ENCODE measurements at regions not wholly inside any gene's neighbourhood (a gene's known extent, or its start where the extent isn't known, plus 50 kb on each side); places are given as distances from the start of the nearest gene placed in this dataset.

DNA sequence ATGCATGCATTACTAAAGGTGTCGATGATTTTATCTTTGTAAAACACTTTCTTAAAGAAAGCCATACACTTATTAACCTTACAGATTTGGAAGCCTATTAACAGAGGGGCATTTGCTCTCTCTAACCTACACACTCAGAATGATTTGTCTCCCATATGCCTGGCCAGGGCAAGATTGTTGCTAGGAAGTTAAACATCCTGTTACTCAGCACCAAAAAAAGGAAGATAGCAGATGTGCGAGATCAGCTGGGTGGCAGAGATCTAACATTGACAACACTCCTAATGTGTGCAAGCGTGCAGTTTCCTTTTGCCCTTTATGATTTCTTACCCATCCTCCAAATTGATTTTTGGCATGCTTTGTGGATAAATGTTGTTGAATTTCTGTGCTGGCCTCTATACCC lies 73.9 kb upstream of the TMEM108 start (continued):
- TF ChIP-seq, protein P1, sequence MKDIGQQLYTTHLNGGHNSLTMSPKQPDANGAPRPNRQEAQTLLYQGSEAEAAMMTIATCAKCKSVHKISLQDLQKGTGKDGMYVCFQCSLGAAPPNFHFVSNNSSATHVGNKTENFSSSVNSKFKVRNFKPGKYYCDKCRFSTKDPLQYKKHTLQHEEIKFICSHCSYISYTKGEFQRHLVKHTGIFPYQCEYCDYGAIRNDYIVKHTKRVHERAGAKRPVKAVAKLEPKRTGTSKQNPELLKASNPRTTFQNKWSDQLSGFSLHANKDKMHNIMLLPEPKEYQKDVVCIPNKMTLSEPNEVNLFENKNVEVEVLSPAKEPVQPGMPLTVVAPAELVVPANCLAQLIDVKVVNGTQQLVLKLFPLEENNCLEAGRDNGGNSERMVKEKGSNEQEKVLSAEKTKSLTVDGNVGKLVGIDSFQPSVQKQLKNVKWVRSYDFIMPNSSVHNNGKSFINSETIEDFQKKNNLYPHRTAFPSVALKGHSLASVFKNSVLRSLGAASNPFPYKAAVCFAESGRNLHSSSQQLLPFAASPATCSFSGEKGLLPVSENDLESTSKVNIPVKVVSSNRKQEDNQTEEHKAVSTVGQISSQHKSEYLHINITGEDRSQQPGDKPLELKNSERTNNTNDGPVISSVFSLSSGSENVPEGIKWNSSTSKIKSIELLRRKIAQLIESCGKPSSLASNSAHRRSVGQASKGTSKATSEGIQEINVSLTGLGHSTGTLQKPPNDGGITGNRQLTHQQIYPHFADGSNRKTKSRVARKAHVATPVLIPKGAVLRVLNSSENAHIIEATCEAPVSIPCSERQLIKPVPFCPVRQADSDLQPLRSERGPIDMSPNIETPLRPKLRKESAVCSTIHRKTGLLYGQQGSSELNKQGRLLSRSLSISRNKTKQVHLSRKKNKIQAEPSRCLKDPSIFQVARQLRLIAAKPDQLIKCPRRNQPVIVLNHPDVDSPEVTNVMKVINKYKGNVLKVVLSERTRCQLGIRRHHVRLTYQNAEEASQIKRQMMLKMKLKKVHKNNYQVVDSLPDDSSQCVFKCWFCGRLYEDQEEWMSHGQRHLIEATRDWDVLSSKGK (CRISPR knock-in tag; IDR thresholded peaks at IDR 0.05): no peak
- TF ChIP-seq PHF8 (IDR thresholded peaks at IDR 0.05; ENCODE audit: borderline replicate concordance, low read length) (no peak), RCOR1 (IDR thresholded peaks at IDR 0.05; ENCODE audit: borderline replicate concordance in 1 of 2, low read depth in 2 of 2, low read length in 2 of 2) (0 out of 4 replicates have a peak, but pooled peaks of 1 of the 2 experiments have one; percentile 39), HDAC3 (IDR thresholded peaks at IDR 0.05; ENCODE audit: borderline replicate concordance, partially characterized antibody) (no peak), MAFF (IDR thresholded peaks at IDR 0.05; ENCODE audit: low read length) (no peak), RFX7 (CRISPR knock-in tag; IDR thresholded peaks at IDR 0.05) (no peak)
- TF ChIP-seq, protein P2, sequence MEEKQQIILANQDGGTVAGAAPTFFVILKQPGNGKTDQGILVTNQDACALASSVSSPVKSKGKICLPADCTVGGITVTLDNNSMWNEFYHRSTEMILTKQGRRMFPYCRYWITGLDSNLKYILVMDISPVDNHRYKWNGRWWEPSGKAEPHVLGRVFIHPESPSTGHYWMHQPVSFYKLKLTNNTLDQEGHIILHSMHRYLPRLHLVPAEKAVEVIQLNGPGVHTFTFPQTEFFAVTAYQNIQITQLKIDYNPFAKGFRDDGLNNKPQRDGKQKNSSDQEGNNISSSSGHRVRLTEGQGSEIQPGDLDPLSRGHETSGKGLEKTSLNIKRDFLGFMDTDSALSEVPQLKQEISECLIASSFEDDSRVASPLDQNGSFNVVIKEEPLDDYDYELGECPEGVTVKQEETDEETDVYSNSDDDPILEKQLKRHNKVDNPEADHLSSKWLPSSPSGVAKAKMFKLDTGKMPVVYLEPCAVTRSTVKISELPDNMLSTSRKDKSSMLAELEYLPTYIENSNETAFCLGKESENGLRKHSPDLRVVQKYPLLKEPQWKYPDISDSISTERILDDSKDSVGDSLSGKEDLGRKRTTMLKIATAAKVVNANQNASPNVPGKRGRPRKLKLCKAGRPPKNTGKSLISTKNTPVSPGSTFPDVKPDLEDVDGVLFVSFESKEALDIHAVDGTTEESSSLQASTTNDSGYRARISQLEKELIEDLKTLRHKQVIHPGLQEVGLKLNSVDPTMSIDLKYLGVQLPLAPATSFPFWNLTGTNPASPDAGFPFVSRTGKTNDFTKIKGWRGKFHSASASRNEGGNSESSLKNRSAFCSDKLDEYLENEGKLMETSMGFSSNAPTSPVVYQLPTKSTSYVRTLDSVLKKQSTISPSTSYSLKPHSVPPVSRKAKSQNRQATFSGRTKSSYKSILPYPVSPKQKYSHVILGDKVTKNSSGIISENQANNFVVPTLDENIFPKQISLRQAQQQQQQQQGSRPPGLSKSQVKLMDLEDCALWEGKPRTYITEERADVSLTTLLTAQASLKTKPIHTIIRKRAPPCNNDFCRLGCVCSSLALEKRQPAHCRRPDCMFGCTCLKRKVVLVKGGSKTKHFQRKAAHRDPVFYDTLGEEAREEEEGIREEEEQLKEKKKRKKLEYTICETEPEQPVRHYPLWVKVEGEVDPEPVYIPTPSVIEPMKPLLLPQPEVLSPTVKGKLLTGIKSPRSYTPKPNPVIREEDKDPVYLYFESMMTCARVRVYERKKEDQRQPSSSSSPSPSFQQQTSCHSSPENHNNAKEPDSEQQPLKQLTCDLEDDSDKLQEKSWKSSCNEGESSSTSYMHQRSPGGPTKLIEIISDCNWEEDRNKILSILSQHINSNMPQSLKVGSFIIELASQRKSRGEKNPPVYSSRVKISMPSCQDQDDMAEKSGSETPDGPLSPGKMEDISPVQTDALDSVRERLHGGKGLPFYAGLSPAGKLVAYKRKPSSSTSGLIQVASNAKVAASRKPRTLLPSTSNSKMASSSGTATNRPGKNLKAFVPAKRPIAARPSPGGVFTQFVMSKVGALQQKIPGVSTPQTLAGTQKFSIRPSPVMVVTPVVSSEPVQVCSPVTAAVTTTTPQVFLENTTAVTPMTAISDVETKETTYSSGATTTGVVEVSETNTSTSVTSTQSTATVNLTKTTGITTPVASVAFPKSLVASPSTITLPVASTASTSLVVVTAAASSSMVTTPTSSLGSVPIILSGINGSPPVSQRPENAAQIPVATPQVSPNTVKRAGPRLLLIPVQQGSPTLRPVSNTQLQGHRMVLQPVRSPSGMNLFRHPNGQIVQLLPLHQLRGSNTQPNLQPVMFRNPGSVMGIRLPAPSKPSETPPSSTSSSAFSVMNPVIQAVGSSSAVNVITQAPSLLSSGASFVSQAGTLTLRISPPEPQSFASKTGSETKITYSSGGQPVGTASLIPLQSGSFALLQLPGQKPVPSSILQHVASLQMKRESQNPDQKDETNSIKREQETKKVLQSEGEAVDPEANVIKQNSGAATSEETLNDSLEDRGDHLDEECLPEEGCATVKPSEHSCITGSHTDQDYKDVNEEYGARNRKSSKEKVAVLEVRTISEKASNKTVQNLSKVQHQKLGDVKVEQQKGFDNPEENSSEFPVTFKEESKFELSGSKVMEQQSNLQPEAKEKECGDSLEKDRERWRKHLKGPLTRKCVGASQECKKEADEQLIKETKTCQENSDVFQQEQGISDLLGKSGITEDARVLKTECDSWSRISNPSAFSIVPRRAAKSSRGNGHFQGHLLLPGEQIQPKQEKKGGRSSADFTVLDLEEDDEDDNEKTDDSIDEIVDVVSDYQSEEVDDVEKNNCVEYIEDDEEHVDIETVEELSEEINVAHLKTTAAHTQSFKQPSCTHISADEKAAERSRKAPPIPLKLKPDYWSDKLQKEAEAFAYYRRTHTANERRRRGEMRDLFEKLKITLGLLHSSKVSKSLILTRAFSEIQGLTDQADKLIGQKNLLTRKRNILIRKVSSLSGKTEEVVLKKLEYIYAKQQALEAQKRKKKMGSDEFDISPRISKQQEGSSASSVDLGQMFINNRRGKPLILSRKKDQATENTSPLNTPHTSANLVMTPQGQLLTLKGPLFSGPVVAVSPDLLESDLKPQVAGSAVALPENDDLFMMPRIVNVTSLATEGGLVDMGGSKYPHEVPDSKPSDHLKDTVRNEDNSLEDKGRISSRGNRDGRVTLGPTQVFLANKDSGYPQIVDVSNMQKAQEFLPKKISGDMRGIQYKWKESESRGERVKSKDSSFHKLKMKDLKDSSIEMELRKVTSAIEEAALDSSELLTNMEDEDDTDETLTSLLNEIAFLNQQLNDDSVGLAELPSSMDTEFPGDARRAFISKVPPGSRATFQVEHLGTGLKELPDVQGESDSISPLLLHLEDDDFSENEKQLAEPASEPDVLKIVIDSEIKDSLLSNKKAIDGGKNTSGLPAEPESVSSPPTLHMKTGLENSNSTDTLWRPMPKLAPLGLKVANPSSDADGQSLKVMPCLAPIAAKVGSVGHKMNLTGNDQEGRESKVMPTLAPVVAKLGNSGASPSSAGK (IDR thresholded peaks at IDR 0.05): no peak
- TF ChIP-seq, protein P3, sequence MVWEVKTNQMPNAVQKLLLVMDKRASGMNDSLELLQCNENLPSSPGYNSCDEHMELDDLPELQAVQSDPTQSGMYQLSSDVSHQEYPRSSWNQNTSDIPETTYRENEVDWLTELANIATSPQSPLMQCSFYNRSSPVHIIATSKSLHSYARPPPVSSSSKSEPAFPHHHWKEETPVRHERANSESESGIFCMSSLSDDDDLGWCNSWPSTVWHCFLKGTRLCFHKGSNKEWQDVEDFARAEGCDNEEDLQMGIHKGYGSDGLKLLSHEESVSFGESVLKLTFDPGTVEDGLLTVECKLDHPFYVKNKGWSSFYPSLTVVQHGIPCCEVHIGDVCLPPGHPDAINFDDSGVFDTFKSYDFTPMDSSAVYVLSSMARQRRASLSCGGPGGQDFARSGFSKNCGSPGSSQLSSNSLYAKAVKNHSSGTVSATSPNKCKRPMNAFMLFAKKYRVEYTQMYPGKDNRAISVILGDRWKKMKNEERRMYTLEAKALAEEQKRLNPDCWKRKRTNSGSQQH (CRISPR knock-in tag; IDR thresholded peaks at IDR 0.05): no peak
- TF ChIP-seq, protein P4, sequence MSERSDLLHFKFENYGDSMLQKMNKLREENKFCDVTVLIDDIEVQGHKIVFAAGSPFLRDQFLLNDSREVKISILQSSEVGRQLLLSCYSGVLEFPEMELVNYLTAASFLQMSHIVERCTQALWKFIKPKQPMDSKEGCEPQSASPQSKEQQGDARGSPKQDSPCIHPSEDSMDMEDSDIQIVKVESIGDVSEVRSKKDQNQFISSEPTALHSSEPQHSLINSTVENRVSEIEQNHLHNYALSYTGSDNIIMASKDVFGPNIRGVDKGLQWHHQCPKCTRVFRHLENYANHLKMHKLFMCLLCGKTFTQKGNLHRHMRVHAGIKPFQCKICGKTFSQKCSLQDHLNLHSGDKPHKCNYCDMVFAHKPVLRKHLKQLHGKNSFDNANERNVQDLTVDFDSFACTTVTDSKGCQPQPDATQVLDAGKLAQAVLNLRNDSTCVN (CRISPR knock-in tag; IDR thresholded peaks at IDR 0.05): no peak
